ENCODE measurements at regions not wholly inside any gene's neighbourhood (a gene's known extent, or its start where the extent isn't known, plus 50 kb on each side); places are given as distances from the start of the nearest gene placed in this dataset.

GRCh38 chr5:86838083-86838482 is 220.3 kb downstream of the COX7C start:
- TF ChIP-seq POLR2AphosphoS5 (IDR thresholded peaks at IDR 0.05; ENCODE audit: low read depth) (no peak), NANOG (IDR thresholded peaks at IDR 0.05; ENCODE audit: borderline replicate concordance) (no peak), EZH2 (IDR thresholded peaks at IDR 0.05; ENCODE audit: low read depth, unreplicated experiment) (no peak), REST (IDR thresholded peaks at IDR 0.05; ENCODE audit: unreplicated experiment) (no peak), CREB1 (CRISPR knock-in tag; IDR thresholded peaks at IDR 0.05; ENCODE audit: low read depth) (no peak), EZH2phosphoT487 (IDR thresholded peaks at IDR 0.05; ENCODE audit: unreplicated experiment) (no peak), ZNF114 (CRISPR knock-in tag; IDR thresholded peaks at IDR 0.05) (no peak), ZNF331 (CRISPR knock-in tag; IDR thresholded peaks at IDR 0.05; ENCODE audit: low read depth) (no peak), JUNB (IDR thresholded peaks at IDR 0.05; ENCODE audit: unreplicated experiment) (no peak)
- TF ChIP-seq, protein P1, sequence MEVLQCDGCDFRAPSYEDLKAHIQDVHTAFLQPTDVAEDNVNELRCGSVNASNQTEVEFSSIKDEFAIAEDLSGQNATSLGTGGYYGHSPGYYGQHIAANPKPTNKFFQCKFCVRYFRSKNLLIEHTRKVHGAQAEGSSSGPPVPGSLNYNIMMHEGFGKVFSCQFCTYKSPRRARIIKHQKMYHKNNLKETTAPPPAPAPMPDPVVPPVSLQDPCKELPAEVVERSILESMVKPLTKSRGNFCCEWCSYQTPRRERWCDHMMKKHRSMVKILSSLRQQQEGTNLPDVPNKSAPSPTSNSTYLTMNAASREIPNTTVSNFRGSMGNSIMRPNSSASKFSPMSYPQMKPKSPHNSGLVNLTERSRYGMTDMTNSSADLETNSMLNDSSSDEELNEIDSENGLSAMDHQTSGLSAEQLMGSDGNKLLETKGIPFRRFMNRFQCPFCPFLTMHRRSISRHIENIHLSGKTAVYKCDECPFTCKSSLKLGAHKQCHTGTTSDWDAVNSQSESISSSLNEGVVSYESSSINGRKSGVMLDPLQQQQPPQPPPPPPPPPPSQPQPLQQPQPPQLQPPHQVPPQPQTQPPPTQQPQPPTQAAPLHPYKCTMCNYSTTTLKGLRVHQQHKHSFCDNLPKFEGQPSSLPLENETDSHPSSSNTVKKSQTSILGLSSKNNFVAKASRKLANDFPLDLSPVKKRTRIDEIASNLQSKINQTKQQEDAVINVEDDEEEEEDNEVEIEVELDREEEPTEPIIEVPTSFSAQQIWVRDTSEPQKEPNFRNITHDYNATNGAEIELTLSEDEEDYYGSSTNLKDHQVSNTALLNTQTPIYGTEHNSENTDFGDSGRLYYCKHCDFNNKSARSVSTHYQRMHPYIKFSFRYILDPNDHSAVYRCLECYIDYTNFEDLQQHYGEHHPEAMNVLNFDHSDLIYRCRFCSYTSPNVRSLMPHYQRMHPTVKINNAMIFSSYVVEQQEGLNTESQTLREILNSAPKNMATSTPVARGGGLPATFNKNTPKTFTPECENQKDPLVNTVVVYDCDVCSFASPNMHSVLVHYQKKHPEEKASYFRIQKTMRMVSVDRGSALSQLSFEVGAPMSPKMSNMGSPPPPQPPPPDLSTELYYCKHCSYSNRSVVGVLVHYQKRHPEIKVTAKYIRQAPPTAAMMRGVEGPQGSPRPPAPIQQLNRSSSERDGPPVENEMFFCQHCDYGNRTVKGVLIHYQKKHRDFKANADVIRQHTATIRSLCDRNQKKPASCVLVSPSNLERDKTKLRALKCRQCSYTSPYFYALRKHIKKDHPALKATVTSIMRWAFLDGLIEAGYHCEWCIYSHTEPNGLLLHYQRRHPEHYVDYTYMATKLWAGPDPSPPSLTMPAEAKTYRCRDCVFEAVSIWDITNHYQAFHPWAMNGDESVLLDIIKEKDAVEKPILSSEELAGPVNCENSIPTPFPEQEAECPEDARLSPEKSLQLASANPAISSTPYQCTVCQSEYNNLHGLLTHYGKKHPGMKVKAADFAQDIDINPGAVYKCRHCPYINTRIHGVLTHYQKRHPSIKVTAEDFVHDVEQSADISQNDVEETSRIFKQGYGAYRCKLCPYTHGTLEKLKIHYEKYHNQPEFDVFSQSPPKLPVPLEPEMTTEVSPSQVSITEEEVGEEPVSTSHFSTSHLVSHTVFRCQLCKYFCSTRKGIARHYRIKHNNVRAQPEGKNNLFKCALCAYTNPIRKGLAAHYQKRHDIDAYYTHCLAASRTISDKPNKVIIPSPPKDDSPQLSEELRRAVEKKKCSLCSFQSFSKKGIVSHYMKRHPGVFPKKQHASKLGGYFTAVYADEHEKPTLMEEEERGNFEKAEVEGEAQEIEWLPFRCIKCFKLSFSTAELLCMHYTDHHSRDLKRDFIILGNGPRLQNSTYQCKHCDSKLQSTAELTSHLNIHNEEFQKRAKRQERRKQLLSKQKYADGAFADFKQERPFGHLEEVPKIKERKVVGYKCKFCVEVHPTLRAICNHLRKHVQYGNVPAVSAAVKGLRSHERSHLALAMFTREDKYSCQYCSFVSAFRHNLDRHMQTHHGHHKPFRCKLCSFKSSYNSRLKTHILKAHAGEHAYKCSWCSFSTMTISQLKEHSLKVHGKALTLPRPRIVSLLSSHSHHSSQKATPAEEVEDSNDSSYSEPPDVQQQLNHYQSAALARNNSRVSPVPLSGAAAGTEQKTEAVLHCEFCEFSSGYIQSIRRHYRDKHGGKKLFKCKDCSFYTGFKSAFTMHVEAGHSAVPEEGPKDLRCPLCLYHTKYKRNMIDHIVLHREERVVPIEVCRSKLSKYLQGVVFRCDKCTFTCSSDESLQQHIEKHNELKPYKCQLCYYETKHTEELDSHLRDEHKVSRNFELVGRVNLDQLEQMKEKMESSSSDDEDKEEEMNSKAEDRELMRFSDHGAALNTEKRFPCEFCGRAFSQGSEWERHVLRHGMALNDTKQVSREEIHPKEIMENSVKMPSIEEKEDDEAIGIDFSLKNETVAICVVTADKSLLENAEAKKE (CRISPR knock-in tag; IDR thresholded peaks at IDR 0.05) = no peak
- TF ChIP-seq, protein P2, sequence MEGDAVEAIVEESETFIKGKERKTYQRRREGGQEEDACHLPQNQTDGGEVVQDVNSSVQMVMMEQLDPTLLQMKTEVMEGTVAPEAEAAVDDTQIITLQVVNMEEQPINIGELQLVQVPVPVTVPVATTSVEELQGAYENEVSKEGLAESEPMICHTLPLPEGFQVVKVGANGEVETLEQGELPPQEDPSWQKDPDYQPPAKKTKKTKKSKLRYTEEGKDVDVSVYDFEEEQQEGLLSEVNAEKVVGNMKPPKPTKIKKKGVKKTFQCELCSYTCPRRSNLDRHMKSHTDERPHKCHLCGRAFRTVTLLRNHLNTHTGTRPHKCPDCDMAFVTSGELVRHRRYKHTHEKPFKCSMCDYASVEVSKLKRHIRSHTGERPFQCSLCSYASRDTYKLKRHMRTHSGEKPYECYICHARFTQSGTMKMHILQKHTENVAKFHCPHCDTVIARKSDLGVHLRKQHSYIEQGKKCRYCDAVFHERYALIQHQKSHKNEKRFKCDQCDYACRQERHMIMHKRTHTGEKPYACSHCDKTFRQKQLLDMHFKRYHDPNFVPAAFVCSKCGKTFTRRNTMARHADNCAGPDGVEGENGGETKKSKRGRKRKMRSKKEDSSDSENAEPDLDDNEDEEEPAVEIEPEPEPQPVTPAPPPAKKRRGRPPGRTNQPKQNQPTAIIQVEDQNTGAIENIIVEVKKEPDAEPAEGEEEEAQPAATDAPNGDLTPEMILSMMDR (conservative IDR thresholded peaks at IDR 0.05; ENCODE audit: low read depth in 2 of 2) = no peak
- TF ChIP-seq, protein P3, sequence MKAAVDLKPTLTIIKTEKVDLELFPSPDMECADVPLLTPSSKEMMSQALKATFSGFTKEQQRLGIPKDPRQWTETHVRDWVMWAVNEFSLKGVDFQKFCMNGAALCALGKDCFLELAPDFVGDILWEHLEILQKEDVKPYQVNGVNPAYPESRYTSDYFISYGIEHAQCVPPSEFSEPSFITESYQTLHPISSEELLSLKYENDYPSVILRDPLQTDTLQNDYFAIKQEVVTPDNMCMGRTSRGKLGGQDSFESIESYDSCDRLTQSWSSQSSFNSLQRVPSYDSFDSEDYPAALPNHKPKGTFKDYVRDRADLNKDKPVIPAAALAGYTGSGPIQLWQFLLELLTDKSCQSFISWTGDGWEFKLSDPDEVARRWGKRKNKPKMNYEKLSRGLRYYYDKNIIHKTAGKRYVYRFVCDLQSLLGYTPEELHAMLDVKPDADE (IDR thresholded peaks at IDR 0.05) = no peak

All from GM23338 (cell line).